K562 (cell line): ENCODE measurements at regions not wholly inside any gene's neighbourhood (a gene's known extent, or its start where the extent isn't known, plus 50 kb on each side); places are given as distances from the start of the nearest gene placed in this dataset.
A peak's percentile ranks its signal among the peaks of the same experiment; 100 is the strongest.

Experiments
- CBFA2T2 ChIP-seq: fragments of 450-650 bp; conservative IDR thresholded peaks from 2 replicates; pipeline ENCODE4 v1.6.1; 2017; ENCODE audit warnings: mild to moderate bottlenecking
- CBX8 ChIP-seq: fragments of 200-600 bp; sonication (generic); IDR thresholded peaks from 2 replicates; pipeline ENCODE4 v1.6.1; 2012; ENCODE audit warnings: borderline replicate concordance, mixed run types, low read depth, mild to moderate bottlenecking, moderate library complexity, mixed read lengths, low read length, control low read depth, inconsistent platforms; ENCODE audit not compliant: poor library complexity, severe bottlenecking; ENCODE audit errors: extremely low read depth
- CHAMP1 ChIP-seq: fragments of 450-650 bp; IDR thresholded peaks from 2 replicates; pipeline ENCODE4 v1.6.1; 2016; ENCODE audit warnings: mild to moderate bottlenecking
- DPF2 ChIP-seq: fragments of 450-650 bp; IDR thresholded peaks from 2 replicates; pipeline ENCODE4 v1.6.1; 2016
- GMEB1 ChIP-seq: fragments of 250-450 bp; sonication (Bioruptor Pico); IDR thresholded peaks from 2 replicates; pipeline ENCODE4 v1.4.0; 2020; ENCODE audit warnings: mild to moderate bottlenecking
- PPARD ChIP-seq: fragments of 250-450 bp; sonication (Bioruptor Pico); IDR thresholded peaks from 2 replicates; pipeline ENCODE4 v1.8.0; 2022; ENCODE audit warnings: inconsistent platforms, mild to moderate bottlenecking, moderate library complexity
- RBM25 ChIP-seq: fragments of 200-400 bp; formaldehyde crosslinking; IDR thresholded peaks from 2 replicates; pipeline ENCODE4 v1.6.1; 2018; ENCODE audit warnings: low read length, low read depth, moderate library complexity; ENCODE audit not compliant: severe bottlenecking
- SETDB1 ChIP-seq: IDR thresholded peaks from one replicate; pipeline ENCODE4 v1.6.1; 2012; ENCODE audit warnings: low read length, control low read depth, inconsistent platforms
- TEAD2 ChIP-seq: fragments of 450-650 bp; IDR thresholded peaks from 2 replicates; pipeline ENCODE4 v1.6.1; 2016; ENCODE audit warnings: missing genetic modification characterization, control low read depth, missing compliant biosample characterization
- ZC3H8 ChIP-seq: fragments of 450-650 bp; IDR thresholded peaks from 2 replicates; pipeline ENCODE4 v1.6.1; 2017
- ZNF324 ChIP-seq: fragments of 250-450 bp; sonication (Bioruptor Pico); IDR thresholded peaks from 2 replicates; pipeline ENCODE4 v1.4.0; 2020; ENCODE audit warnings: mild to moderate bottlenecking
- TF ChIP-seq, protein P1 (sequence below): fragments of 450-650 bp; IDR thresholded peaks from 2 replicates; pipeline ENCODE4 v1.7.1; 2018; ENCODE audit warnings: mild to moderate bottlenecking, low read depth; ENCODE audit not compliant: partially characterized antibody
- TF ChIP-seq, protein P2 (sequence below), 2 experiments: fragments of 450-650 bp in 1 of 2; sonication (generic) in 1 of 2; formaldehyde crosslinking in 1 of 2; IDR thresholded peaks; 2 replicates each; pipeline versions ENCODE4 v1.7.1 to v1.9.0; 2016 to 2022; ENCODE audit warnings: inconsistent platforms in 1 of 2, mild to moderate bottlenecking in 1 of 2, missing genetic modification reagents in 1 of 2

GRCh38 chr11:70000228-70000627 is 77.9 kb upstream of the ANO1 start (continued):
- TF ChIP-seq, protein P1, sequence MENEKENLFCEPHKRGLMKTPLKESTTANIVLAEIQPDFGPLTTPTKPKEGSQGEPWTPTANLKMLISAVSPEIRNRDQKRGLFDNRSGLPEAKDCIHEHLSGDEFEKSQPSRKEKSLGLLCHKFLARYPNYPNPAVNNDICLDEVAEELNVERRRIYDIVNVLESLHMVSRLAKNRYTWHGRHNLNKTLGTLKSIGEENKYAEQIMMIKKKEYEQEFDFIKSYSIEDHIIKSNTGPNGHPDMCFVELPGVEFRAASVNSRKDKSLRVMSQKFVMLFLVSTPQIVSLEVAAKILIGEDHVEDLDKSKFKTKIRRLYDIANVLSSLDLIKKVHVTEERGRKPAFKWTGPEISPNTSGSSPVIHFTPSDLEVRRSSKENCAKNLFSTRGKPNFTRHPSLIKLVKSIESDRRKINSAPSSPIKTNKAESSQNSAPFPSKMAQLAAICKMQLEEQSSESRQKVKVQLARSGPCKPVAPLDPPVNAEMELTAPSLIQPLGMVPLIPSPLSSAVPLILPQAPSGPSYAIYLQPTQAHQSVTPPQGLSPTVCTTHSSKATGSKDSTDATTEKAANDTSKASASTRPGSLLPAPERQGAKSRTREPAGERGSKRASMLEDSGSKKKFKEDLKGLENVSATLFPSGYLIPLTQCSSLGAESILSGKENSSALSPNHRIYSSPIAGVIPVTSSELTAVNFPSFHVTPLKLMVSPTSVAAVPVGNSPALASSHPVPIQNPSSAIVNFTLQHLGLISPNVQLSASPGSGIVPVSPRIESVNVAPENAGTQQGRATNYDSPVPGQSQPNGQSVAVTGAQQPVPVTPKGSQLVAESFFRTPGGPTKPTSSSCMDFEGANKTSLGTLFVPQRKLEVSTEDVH = no peak
- peak; percentile 57 for TF ChIP-seq CBFA2T2
- no peak for TF ChIP-seq CHAMP1
- no peak for TF ChIP-seq PPARD
- TF ChIP-seq TEAD2 (tag) = no peak
- no peak for TF ChIP-seq ZNF324
- TF ChIP-seq, protein P2, sequence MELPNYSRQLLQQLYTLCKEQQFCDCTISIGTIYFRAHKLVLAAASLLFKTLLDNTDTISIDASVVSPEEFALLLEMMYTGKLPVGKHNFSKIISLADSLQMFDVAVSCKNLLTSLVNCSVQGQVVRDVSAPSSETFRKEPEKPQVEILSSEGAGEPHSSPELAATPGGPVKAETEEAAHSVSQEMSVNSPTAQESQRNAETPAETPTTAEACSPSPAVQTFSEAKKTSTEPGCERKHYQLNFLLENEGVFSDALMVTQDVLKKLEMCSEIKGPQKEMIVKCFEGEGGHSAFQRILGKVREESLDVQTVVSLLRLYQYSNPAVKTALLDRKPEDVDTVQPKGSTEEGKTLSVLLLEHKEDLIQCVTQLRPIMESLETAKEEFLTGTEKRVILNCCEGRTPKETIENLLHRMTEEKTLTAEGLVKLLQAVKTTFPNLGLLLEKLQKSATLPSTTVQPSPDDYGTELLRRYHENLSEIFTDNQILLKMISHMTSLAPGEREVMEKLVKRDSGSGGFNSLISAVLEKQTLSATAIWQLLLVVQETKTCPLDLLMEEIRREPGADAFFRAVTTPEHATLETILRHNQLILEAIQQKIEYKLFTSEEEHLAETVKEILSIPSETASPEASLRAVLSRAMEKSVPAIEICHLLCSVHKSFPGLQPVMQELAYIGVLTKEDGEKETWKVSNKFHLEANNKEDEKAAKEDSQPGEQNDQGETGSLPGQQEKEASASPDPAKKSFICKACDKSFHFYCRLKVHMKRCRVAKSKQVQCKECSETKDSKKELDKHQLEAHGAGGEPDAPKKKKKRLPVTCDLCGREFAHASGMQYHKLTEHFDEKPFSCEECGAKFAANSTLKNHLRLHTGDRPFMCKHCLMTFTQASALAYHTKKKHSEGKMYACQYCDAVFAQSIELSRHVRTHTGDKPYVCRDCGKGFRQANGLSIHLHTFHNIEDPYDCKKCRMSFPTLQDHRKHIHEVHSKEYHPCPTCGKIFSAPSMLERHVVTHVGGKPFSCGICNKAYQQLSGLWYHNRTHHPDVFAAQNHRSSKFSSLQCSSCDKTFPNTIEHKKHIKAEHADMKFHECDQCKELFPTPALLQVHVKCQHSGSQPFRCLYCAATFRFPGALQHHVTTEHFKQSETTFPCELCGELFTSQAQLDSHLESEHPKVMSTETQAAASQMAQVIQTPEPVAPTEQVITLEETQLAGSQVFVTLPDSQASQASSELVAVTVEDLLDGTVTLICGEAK (IDR thresholded peaks at IDR 0.05) = no peak
- TF ChIP-seq, protein P2 (CRISPR knock-in tag; IDR thresholded peaks at IDR 0.05) = no peak
- no peak for TF ChIP-seq RBM25
- TF ChIP-seq ZC3H8 = no peak
- no peak for TF ChIP-seq GMEB1
- peak; percentile 37; the same call in 1 of the 2 replicates for TF ChIP-seq DPF2
- TF ChIP-seq CBX8 = no peak
- no peak for TF ChIP-seq SETDB1
